NCI-H524 treated with DMSO at 0.1 percent for 48 hours (cell line): ENCODE measurements at regions not wholly inside any gene's neighbourhood (a gene's known extent, or its start where the extent isn't known, plus 50 kb on each side); places are given as distances from the start of the nearest gene placed in this dataset.
"Not testable (repeated sequence)": the region's sequence is repeated elsewhere in the genome, so short reads cannot be mapped to it uniquely, and the experiment has no call there.

Experiments used
- DNase-seq: peaks from one replicate; lab custom pipeline; 2025; lab: John Stamatoyannopoulos, UW

GRCh38 chr9:103242025-103242424 lies 246.9 kb downstream of the CYLC2 start:
- no peak for DNase-seq

DNA sequence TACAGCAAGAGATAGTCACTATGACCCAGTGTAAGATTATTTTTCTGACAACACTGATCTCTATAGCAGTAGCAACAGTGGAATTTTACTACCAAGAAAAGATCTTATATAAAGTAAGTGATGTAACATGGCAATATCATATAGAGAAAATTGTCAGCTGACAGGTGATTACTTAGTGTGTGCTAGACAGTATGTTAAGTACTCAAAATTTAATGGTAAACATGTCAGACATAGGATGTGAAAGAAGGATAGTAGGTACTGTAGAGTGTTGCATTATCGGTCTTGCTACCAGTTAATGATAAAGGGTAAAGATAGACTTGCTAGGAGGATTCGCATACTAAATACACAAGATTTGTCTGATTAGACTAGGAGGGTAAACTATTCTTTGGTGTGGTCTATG lies 247.4 kb downstream of the CYLC2 start:
- no peak for DNase-seq

DNA sequence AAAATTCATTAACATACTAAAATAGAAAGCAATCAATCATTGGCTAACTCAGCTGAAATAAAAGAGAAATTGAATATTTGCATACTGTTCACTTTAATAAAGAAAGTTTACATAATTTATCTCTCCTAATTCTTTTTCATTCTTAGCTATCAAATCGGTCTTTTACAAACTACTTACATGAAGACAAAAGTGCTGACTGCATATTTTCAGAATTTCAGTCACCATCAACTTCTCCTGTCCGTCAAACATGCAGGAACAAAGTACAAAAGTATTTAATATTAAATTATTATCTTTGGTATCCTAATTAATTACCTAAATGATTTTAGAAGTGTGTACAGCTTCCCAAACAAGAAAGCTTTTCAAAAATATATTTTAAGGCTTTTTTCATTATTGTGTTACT lies 248.4 kb downstream of the CYLC2 start:
- no peak for DNase-seq

GRCh38 chr9:103245369-103245768 lies 250.2 kb downstream of the CYLC2 start:
- no peak for DNase-seq

DNA sequence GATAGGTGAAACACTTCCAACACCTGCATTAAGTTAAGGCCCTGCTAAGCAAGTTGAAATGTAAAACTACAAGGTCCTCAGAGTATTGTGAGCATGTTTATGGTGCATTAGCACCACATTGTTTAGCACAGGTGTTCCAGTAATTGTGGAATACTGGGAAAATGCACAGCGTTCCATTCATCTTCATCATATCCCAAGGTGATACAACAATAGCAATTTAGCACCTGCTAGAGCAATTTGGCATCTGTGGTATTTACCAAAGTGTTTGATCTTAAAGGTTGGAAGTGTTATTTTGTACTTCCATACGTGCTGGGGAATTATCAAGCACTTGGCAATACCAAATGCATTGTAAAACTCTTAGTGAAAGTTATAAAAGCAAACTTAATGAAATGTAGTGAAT lies 266.8 kb downstream of the CYLC2 start:
- DNase-seq: no peak

DNA sequence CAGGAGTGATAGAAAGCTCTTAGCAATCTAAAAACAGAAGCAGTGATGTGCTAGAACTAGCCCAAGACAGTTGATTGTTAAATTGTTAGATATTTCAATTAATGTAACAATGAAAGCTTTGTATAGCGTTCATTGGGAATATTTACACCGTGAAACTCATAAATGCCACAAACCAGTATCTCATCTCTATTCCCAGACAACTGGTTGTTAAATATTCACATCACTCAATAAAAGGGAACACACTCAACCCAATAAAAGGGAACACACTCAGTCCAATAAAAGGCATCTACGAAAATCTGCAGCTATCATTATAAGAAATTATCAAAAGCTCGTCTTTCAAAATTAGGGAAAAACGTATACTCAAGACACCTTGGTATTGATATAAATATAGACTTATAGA lies 270.9 kb downstream of the CYLC2 start:
- no peak for DNase-seq

DNA sequence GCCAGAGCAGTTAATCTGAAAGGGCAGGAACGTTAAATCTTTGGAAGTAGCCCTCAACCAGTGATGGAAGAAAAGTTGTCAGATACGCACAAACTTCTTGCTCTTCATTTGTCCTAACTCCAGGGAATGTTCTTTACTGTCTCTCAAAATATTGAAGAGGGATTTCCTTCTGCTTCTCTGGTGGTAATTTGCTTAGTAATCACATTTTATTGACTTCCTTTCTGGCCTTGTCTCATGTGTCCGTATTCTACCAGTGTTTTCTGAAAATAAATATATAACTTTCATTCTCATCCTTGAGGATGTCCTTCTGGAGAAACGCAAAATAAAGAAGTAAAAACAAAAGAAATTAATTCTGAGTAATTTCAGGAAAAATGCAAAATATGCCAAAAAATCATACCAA lies 282.1 kb downstream of the CYLC2 start:
- DNase-seq: no peak

DNA sequence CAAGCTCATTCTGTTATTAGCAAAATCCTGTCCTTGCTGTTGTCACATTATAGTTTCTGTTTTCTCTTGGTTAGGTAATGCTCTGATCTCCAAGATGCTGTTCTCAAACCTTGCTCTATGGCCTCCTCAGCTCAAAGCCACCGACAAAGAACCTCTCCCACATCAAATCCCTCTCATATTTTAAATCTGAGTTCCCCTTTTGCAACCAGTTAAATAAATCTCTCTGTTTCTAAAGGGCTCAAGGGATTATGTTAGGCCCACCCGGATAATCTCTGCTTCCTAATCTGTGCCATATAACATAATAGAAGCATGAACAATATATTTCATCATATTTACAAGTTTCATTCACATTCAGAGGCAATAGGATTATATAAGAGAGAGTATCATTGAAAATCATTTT lies 286.0 kb downstream of the CYLC2 start:
- no peak for DNase-seq

GRCh38 chr9:103287361-103287760 lies 292.2 kb downstream of the CYLC2 start:
- DNase-seq: no peak

DNA sequence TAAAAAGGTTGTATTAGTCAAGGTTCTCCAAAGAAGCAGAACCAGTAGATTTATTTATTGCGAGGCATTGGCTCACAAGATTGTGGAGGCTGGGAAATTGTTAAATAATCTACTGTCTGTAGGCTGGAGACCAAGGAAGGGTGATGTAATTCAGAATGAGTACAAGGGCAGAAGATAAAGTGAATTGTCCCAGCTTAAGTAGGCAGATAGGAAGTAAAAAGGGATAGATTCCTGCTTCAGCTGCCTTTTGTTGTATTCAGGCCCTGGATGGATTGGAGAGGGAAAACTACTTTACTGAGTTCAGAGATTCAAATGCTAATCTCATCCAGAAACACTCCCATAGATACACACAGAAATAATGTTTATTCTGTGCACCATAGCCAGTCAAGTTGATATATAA lies 301.1 kb downstream of the CYLC2 start:
- DNase-seq: no peak

- no peak for DNase-seq
These were observed 305.9 kb downstream of the CYLC2 start for GRCh38 chr9:103301051-103301450.

DNA sequence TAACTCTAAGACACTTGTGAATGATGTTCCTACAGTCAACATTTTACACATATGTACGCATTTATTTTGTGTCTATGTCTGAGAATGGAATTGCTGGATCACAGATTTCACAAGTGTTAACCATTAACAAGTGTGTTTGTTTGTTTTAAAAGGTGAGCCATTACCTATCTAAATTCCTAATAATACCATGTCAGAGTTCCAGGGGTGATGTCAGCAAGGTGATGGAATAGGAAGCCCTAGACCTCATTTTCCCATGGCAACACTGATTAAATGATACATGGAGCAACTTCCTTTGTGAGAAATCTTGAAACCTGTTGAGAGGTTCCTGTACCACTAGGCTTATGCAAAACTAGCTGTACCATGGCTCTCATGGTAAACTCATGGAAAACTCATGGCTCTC lies 309.7 kb downstream of the CYLC2 start:
- no peak for DNase-seq

DNA sequence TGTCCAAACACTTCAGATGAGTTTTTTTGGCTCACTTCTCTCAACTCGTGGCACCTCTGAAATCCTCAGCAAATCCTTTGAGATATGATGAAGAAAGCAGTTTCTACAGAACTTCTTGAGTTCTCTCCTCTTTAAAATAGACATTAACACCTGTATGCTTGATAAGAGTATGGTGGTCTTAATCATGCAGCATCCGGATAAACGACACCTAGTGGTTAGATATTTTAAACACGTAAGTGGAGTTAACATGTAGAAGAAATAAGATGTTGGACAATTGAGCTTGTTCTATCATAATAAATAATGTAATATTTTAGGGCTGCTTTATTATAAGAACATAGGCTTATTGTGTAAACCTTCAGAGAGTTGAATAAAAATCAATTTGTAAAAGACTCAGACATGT lies 324.8 kb downstream of the CYLC2 start:
- no peak for DNase-seq

DNA sequence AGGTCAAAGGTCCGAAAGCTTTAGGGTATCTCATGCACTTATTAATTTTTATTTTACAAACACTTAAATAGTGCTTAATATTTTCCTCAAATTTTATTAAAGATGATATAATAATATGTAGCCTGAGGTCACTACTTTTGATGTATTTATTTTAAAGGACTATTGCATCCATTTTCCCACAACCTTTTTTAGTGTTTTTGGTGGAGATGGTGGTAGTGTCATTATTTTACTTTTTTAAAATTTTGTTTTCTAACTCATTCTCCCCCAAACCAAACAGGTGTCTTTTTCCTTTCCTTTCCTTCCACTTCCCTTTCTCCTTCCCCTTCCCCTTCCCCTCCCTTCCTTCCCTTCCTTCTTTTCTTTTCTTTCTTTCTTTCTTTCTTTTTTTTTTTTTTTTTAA lies 328.6 kb downstream of the CYLC2 start:
- DNase-seq: no peak

DNA sequence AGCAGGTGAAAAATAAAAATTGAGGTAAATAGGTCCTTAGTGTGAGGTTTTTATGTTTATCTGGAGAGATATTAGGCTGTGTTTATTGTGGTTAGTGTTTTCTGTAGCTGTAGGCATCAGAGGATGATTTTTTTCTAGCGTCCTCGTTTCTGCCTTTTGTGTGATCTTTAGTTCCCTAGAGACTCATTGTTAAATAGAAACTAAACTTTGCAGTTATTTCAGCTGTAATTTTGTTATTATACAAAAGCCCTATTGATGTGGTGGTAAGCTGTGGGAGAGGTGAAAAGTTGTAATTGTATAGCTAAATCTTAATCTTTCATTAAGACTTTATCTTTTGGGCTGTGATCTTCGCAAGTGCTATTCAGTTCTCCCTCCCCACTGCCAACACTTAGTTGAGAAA lies 340.3 kb downstream of the CYLC2 start:
- no peak for DNase-seq

DNA sequence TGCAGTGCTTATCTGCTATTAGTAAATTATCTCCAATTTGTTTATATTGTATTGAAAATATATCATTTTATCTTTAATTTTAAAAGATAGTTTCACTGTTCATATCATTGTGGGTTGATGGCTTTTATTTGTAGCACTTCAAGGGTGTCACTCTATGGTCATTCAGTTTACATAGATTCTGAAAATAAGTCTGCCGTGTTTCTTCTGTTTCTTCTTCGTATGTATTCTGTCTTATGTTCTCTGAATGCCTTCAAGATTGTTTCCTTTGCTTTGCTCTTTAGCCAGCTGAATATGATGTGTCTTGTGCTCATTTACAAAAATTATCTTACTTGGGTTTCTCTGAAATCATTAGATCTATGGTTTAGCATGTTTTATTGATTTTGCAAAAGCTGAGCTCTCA lies 359.9 kb downstream of the CYLC2 start:
- no peak for DNase-seq

DNA sequence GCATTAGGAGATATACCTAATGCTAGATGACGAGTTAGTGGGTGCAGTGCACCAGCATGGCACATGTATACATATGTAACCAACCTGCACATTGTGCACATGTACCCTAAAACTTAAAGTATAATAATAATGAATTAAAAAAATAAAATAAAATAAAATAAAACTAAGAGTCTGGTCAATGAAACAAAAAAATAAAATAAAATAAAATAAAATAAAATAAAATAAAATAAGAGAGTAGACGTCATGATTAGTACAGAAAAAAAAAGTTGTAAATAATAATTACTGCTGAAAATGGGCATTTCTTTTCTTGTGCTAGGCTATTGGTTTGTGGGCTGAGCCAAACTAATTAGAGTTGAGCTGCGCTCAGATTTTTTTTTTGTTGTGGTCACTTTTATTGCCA lies 362.8 kb downstream of the CYLC2 start:
- not testable (repeated sequence) for DNase-seq

DNA sequence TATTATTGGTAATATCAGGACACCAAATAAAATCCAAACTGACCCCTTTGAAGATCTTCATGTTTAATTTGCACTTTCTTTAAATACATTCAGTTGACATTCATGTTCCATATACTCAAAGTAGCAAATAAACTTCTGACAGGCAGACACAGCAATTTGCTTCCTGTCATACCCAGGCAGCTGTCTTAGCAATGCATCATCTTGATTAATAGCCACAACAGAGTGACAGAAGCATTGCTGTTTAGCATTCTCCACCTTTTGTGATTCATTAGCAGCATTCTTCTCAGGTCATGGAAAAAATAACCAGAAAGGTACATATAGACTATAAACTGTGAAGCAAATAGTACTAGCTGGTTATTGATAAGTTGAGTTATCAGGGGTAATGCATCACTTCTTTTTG lies 366.8 kb downstream of the CYLC2 start:
- no peak for DNase-seq

DNA sequence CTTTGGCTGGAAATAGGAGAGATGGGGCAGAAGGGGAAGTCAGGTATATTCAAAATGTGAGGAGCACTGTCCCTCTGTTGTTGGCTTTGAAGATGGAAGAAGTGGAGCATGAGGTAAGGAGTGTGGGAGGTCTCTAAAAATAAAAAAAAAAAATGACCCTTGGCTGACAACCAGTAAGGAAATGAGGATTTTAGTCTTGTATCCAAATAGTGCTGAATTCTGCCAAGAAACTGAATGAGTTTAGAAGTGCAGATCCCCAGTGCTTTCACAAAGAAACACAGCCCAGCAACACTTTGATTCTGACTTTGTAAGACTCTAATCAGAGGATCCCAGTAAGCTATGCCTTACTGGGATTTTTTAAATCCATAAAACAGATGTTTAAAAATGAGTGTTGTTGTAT lies 367.9 kb downstream of the CYLC2 start:
- no peak for DNase-seq

GRCh38 chr9:103364753-103365152 lies 369.6 kb downstream of the CYLC2 start:
- no peak for DNase-seq

- DNase-seq: no peak
These were observed 376.0 kb downstream of the CYLC2 start for GRCh38 chr9:103371152-103371551.

- DNase-seq: no peak
These were observed 377.7 kb downstream of the CYLC2 start for GRCh38 chr9:103372828-103373227.

GRCh38 chr9:103377667-103378066 lies 382.5 kb downstream of the CYLC2 start:
- DNase-seq: no peak

- DNase-seq: no peak
These were observed 402.9 kb downstream of the CYLC2 start for GRCh38 chr9:103397868-103398600.

DNA sequence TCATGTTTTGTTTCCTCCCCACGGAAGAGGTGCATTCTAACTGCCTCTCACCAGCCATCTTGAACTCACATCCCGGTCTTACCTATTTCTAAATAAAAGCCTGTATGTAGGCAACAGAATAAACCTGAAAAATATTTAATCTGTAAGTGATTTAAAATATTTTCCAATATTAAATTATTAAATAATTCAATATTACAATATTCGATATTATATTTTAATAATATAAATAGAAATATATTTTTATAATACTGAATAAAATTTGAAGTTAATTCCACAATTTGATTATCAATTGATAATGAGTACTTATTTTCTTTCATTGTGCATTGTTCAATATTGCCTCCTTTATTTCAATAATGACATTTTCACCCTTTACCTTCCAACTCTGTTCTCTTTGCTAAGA lies 404.4 kb downstream of the CYLC2 start:
- DNase-seq: no peak
